Astrocyte (in vitro differentiated cells and primary cell): ENCODE measurements at regions not wholly inside any gene's neighbourhood (a gene's known extent, or its start where the extent isn't known, plus 50 kb on each side); places are given as distances from the start of the nearest gene placed in this dataset.

Experiments
- DNase-seq: peaks from one replicate; pipeline ENCODE4 v3.0.0-alpha.2; 2010; ENCODE audit warnings: low read depth
- FAIRE-seq: peaks from 2 replicates; lab custom pipeline; 2011; peaks lifted over from hg19 to GRCh38; lab: Jason Lieb, UNC
- H2AFZ ChIP-seq: 2 replicates; pipeline ENCODE4 v1.6.0; 2012; ENCODE audit warnings: low read depth, low read length, inconsistent platforms
- H3K27ac ChIP-seq: 2 replicates; pipeline ENCODE4 v1.5.1; 2011; ENCODE audit warnings: low read depth, low read length, inconsistent platforms
- H3K27me3 ChIP-seq: 2 replicates; pipeline ENCODE4 v1.6.0; 2011; ENCODE audit warnings: low read length, inconsistent platforms; ENCODE audit not compliant: insufficient read depth
- H3K36me3 ChIP-seq: 2 replicates; pipeline ENCODE4 v1.5.1; 2011; ENCODE audit warnings: low read length, inconsistent platforms; ENCODE audit not compliant: insufficient read depth
- H3K4me1 ChIP-seq: 2 replicates; pipeline ENCODE4 v1.5.1; 2011; ENCODE audit warnings: low read length, inconsistent platforms; ENCODE audit not compliant: insufficient read depth
- H3K4me2 ChIP-seq: 2 replicates; pipeline ENCODE4 v1.6.0; 2012; ENCODE audit warnings: low read length, inconsistent platforms
- H3K4me3 ChIP-seq: 2 replicates; pipeline ENCODE4 v1.5.1; 2011; ENCODE audit warnings: low read depth, mild to moderate bottlenecking, low read length, inconsistent platforms; ENCODE audit not compliant: insufficient read depth
- H3K79me2 ChIP-seq: 2 replicates; pipeline ENCODE4 v1.6.0; 2012; ENCODE audit warnings: mild to moderate bottlenecking, low read length, inconsistent platforms; ENCODE audit not compliant: insufficient read depth
- H3K9ac ChIP-seq: 2 replicates; pipeline ENCODE4 v1.6.0; 2012; ENCODE audit warnings: mild to moderate bottlenecking, low read length, inconsistent platforms
- H3K9me3 ChIP-seq: 2 replicates; pipeline ENCODE4 v1.5.1; 2012; ENCODE audit warnings: low read depth, mild to moderate bottlenecking, low read length, inconsistent platforms; ENCODE audit not compliant: insufficient read depth
- H4K20me1 ChIP-seq: 2 replicates; pipeline ENCODE4 v1.6.0; 2012; ENCODE audit warnings: low read length, inconsistent platforms; ENCODE audit not compliant: insufficient read depth
- H3K27ac Mint-ChIP-seq: one replicate; pipeline ENCODE4 v1.8.0; 2021; ENCODE audit warnings: mild to moderate bottlenecking, mixed read lengths; ENCODE audit not compliant: unreplicated experiment
- H3K27me3 Mint-ChIP-seq: one replicate; pipeline ENCODE4 v1.8.0; 2021; ENCODE audit warnings: low read depth, mixed read lengths; ENCODE audit not compliant: unreplicated experiment
- H3K36me3 Mint-ChIP-seq: one replicate; pipeline ENCODE4 v1.8.0; 2021; ENCODE audit warnings: low read depth, mixed read lengths; ENCODE audit not compliant: unreplicated experiment
- H3K4me1 Mint-ChIP-seq: one replicate; pipeline ENCODE4 v1.8.0; 2021; ENCODE audit warnings: low read depth, mixed read lengths; ENCODE audit not compliant: unreplicated experiment
- H3K4me3 Mint-ChIP-seq: one replicate; pipeline ENCODE4 v1.8.0; 2021; ENCODE audit warnings: mild to moderate bottlenecking, moderate library complexity, mixed read lengths; ENCODE audit not compliant: unreplicated experiment
- H3K9me3 Mint-ChIP-seq: one replicate; pipeline ENCODE4 v1.8.0; 2021; ENCODE audit warnings: mild to moderate bottlenecking, mixed read lengths; ENCODE audit not compliant: unreplicated experiment
- CTCF ChIP-seq: IDR thresholded peaks from 2 replicates; pipeline ENCODE4 v1.5.1; 2011; ENCODE audit warnings: low read depth, mild to moderate bottlenecking, inconsistent platforms, low read length, moderate library complexity; ENCODE audit not compliant: insufficient read depth
- EZH2 ChIP-seq: IDR thresholded peaks from 2 replicates; pipeline ENCODE4 v1.6.1; 2012; ENCODE audit warnings: mild to moderate bottlenecking, low read length, inconsistent platforms; ENCODE audit not compliant: insufficient read depth

- Mint-ChIP-seq H3K27me3 (no peaks in the 10 kb centered on the region), H3K27ac (no peak overlapping the region), H3K9me3 (no peaks in the 10 kb centered on the region), H3K36me3 (no peaks in the 10 kb centered on the region), H3K4me3 (no peak overlapping the region), H3K4me1 (no peaks in the 10 kb centered on the region)
- no peak overlapping the region for H3K4me3 ChIP-seq
- H3K4me2 ChIP-seq, result no peak overlapping the region
- no peaks in the 10 kb centered on the region for H3K79me2 ChIP-seq
- no peak overlapping the region for H3K9ac ChIP-seq
- no peak for DNase-seq
- H2AFZ ChIP-seq, result no peak overlapping the region
- H3K27me3 ChIP-seq, result no peaks in the 10 kb centered on the region
- FAIRE-seq, result no peak
- H3K27ac ChIP-seq, result no peak overlapping the region
- no peaks in the 10 kb centered on the region for H4K20me1 ChIP-seq
- H3K4me1 ChIP-seq, result no peaks in the 10 kb centered on the region
- no peaks in the 10 kb centered on the region for H3K9me3 ChIP-seq
- no peak for TF ChIP-seq CTCF
- TF ChIP-seq EZH2, result no peak
- no peaks in the 10 kb centered on the region for H3K36me3 ChIP-seq
Measured at GRCh38 chr1:102262994-102263393, 266.3 kb upstream of the OLFM3 start.

- H3K4me1 Mint-ChIP-seq, result no peaks in the 10 kb centered on the region
- Histone ChIP-seq H3K9me3 (no peaks in the 10 kb centered on the region), H3K4me3 (no peak overlapping the region), H3K27ac (no peak overlapping the region), H3K4me1 (no peaks in the 10 kb centered on the region), H2AFZ (no peak overlapping the region), H3K9ac (no peak overlapping the region), H3K4me2 (no peak overlapping the region), H4K20me1 (no peaks in the 10 kb centered on the region), H3K79me2 (no peaks in the 10 kb centered on the region), H3K36me3 (no peaks in the 10 kb centered on the region), H3K27me3 (no peaks in the 10 kb centered on the region)
- no peaks in the 10 kb centered on the region for H3K27me3 Mint-ChIP-seq
- DNase-seq (no peak), FAIRE-seq (no peak)
- TF ChIP-seq CTCF (no peak), EZH2 (no peak)
- H3K27ac Mint-ChIP-seq, result no peak overlapping the region
- no peaks in the 10 kb centered on the region for H3K9me3 Mint-ChIP-seq
- no peaks in the 10 kb centered on the region for H3K36me3 Mint-ChIP-seq
- H3K4me3 Mint-ChIP-seq, result no peak overlapping the region
Measured at GRCh38 chr1:102252731-102253505, 256.2 kb upstream of the OLFM3 start.
